NB4 (cell line): ENCODE measurements at regions not wholly inside any gene's neighbourhood (a gene's known extent, or its start where the extent isn't known, plus 50 kb on each side); places are given as distances from the start of the nearest gene placed in this dataset.

ENCODE experiments used
- POLR2A ChIP-seq: IDR thresholded peaks from 2 replicates; pipeline ENCODE4 v1.6.1; 2011; ENCODE audit warnings: mild to moderate bottlenecking; ENCODE audit not compliant: insufficient read length; ENCODE audit errors: extremely low read depth
- TF ChIP-seq, protein P1 (sequence below): IDR thresholded peaks from one replicate; pipeline ENCODE4 v1.5.1; 2012; ENCODE audit warnings: low read depth, low read length

DNA sequence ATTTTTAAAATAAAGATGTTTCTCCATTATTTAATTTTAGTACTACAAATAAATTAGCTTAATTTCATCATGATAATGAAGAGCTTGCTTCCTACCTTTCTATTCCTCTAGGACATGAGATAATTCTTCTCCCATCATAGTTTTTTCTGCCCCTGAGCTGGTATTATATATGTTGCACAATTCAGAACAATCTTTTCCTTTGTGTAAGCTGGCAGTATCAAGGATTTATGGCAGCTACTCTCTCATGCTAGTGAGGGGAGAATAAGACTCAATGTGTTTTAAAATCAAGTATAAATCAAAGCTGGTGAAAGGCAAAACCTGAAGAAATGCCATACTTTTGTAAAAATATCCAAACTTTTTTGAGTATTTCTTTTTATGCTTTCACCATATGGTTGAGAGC, 1405.3 kb downstream of the SI start:
- TF ChIP-seq, protein P1, sequence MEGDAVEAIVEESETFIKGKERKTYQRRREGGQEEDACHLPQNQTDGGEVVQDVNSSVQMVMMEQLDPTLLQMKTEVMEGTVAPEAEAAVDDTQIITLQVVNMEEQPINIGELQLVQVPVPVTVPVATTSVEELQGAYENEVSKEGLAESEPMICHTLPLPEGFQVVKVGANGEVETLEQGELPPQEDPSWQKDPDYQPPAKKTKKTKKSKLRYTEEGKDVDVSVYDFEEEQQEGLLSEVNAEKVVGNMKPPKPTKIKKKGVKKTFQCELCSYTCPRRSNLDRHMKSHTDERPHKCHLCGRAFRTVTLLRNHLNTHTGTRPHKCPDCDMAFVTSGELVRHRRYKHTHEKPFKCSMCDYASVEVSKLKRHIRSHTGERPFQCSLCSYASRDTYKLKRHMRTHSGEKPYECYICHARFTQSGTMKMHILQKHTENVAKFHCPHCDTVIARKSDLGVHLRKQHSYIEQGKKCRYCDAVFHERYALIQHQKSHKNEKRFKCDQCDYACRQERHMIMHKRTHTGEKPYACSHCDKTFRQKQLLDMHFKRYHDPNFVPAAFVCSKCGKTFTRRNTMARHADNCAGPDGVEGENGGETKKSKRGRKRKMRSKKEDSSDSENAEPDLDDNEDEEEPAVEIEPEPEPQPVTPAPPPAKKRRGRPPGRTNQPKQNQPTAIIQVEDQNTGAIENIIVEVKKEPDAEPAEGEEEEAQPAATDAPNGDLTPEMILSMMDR = no peak
- TF ChIP-seq POLR2A = no peak
